Stimulated activated CD4-positive, alpha-beta T cell treated with anti-CD3 and anti-CD28 coated beads, Interleukin-2, amount 100 ng/mL, for 4 hours (primary cell): ENCODE measurements at regions not wholly inside any gene's neighbourhood (a gene's known extent, or its start where the extent isn't known, plus 50 kb on each side); places are given as distances from the start of the nearest gene placed in this dataset.

Experiments
- DNase-seq: peaks from one replicate; pipeline ENCODE4 v3.0.0-alpha.2; 2020; ENCODE audit warnings: low read depth

- no peak for DNase-seq
Observed at GRCh38 chr13:22428188-22428828, 752.5 kb upstream of the SGCG start.

- no peak for DNase-seq
Observed at GRCh38 chr13:22432690-22433089, 748.1 kb upstream of the SGCG start.

- DNase-seq, result no peak
Observed at GRCh38 chr13:22447132-22447886, 733.5 kb upstream of the SGCG start.

- no peak for DNase-seq
Observed at GRCh38 chr13:22449251-22449650, 731.5 kb upstream of the SGCG start.

- no peak for DNase-seq
Observed at GRCh38 chr13:22451327-22451741, 729.4 kb upstream of the SGCG start.

GRCh38 chr13:22454586-22454985, 726.2 kb upstream of the SGCG start:
- DNase-seq, result no peak

GRCh38 chr13:22455036-22455435, 725.7 kb upstream of the SGCG start:
- DNase-seq, result no peak

GRCh38 chr13:22461854-22462490, 718.8 kb upstream of the SGCG start:
- DNase-seq, result no peak

GRCh38 chr13:22463089-22463488, 717.7 kb upstream of the SGCG start:
- DNase-seq, result no peak

GRCh38 chr13:22468045-22468444, 712.7 kb upstream of the SGCG start:
- no peak for DNase-seq

GRCh38 chr13:22468824-22469223, 712.0 kb upstream of the SGCG start:
- DNase-seq, result no peak

GRCh38 chr13:22469452-22469851, 711.3 kb upstream of the SGCG start:
- no peak for DNase-seq

GRCh38 chr13:22470075-22470474, 710.7 kb upstream of the SGCG start:
- DNase-seq, result no peak

GRCh38 chr13:22482496-22483000, 698.2 kb upstream of the SGCG start:
- no peak for DNase-seq

- DNase-seq, result no peak
Observed at GRCh38 chr13:22483276-22483675, 697.5 kb upstream of the SGCG start.

GRCh38 chr13:22486490-22486889, 694.3 kb upstream of the SGCG start:
- DNase-seq, result no peak

- no peak for DNase-seq
Observed at GRCh38 chr13:22487932-22488331, 692.8 kb upstream of the SGCG start.

GRCh38 chr13:22489771-22490170, 691.0 kb upstream of the SGCG start:
- no peak for DNase-seq

GRCh38 chr13:22495819-22496218, 685.0 kb upstream of the SGCG start:
- DNase-seq, result no peak

- DNase-seq, result no peak
Observed at GRCh38 chr13:22496803-22497508, 683.8 kb upstream of the SGCG start.

GRCh38 chr13:22497991-22498780, 682.6 kb upstream of the SGCG start:
- DNase-seq, result no peak

GRCh38 chr13:22499919-22500318, 680.9 kb upstream of the SGCG start:
- DNase-seq, result no peak
